ENCODE measurements at regions not wholly inside any gene's neighbourhood (a gene's known extent, or its start where the extent isn't known, plus 50 kb on each side); places are given as distances from the start of the nearest gene placed in this dataset.

DNA sequence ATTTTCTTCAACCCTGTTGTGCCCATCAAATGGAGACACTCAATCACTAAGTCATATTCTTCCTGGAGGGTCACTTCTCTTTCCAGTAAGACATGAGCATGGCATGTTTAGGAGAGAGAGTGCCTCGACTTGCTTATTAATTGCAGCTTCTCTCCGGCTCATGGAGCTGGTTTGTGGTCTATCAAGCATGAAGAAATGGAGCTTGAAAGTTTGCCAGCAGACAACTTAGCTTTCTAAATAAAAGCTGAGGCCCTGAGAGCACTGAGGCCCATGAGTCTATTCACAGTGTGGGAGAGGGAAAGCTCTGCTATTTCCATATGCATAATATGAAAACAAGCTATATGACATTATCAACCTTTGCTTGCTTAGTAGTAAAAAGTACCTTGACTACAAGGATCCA is 378.5 kb downstream of the FGF9 start:
- TF ChIP-seq CTCF (IDR thresholded peaks at IDR 0.05) (no peak), POLR2A (IDR thresholded peaks at IDR 0.05) (no peak)
